HG02840 (cell line): ENCODE measurements at regions not wholly inside any gene's neighbourhood (a gene's known extent, or its start where the extent isn't known, plus 50 kb on each side); places are given as distances from the start of the nearest gene placed in this dataset.

Experiments used
- ATAC-seq: cut with Tn5 transposase; IDR thresholded peaks from one replicate; pipeline ENCODE4 v1.9.1; 2021; ENCODE audit warnings: mild to moderate bottlenecking, moderate library complexity, moderate number of reproducible peaks; ENCODE audit not compliant: unreplicated experiment, low FRiP score

DNA sequence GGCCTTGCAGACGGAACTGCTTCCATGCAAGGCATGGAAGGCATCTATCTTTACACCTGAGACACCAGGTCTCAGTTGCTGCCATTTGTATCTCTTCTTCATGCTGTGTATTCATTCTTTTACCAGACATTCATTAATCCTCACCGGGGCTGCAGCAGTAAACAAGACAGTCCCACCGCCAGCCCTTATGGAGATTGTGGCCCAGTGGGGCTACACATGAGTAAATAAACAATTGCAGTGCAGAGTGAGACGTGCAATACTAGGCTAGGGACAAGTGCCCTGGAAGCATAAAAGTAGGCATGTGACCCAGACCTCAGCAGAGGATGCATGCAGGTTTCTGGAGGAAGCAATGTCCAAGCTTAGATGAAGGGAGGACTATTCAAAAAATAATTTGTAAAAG is 497.6 kb upstream of the KLHL29 start:
- no peak for ATAC-seq

DNA sequence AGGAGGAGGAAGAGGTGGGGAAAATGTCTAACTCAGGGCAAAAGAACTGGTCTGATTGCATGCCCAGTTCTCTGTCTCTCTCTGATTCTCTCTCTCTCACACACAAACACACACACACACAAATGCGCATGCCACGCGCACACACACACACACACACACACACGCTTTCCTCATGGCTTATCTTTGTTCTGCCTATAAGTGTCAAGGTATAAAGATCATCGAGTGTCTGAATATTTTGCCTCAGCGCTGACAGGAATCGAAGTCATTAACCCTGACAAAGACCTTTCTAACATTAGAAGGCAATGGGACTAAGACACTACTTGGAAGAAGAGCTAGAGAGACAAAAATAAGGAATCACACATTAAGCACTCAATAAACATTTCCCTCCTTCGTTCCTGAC is 497.1 kb upstream of the KLHL29 start:
- no peak for ATAC-seq

DNA sequence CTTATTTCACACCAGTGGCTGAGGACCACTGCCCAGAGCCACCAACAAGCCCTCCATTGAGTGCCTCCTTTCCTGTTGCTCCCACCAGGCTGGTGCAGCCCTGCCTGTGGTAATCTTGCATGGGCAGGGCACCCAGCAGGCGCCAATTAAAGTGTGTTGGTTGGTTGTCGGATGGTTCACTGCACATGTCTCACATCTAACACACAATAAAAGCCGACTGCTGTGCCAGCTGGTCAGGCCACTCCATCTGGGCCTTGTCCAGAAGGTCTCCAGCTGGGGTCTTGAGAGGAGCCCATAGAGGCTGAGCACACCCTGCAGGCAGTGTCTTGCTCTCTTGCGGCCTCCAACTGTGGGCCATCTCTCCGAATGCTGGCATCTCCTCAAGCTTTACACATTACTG is 494.8 kb upstream of the KLHL29 start:
- no peak for ATAC-seq

DNA sequence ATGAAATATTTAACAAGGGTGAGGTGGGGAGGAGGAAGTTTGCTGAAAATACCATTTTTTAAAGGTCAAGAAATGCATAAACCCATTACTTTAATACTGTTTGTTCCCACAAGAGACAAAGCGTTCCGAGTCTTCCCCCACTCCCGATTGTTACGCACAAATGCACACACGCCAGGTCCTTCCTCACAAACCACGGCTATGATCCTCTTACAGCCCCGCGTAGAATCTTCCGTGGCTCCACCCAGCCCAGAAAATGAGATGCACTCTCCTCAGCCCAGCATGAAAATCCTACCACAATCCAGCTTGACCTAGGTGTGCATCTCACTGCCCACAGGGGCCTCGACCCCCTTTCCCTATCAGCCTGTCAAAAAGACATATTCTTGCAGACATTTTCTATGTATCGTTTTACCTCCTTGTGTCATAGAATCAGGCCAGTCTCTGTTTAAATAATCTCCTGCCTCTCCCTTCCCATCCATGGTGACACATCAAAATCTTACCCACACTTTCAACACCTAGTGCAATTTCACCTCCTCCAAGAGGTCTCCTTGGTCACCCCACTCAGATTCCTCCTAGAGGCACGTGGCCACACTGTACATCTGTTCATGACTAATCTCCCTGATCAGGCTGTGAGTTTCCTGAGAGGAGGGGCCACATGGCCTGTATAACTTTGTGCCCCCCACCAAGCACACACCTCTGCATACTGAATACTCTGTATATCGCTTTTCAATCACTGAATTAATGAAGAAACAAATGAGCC is 491.0 kb upstream of the KLHL29 start:
- no peak for ATAC-seq

DNA sequence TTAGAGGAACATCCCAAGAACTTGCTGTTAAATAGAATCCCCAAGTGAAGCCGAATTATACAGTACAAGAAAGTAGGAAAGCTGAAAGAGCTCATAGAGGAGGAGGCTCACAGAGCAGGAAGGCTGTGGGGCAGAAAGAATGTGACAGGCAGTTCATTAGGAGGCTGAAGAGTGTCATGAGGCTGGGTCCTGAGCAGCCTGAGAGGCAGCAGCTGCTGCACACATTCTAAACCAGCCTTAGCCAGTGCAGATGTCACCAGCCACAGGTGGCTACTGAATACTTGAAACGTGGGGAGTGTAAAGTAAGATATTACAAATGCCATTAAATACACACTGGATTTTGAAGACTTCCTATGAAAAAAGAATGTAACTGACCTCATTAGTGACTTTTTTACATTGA is 490.2 kb upstream of the KLHL29 start:
- ATAC-seq = no peak

DNA sequence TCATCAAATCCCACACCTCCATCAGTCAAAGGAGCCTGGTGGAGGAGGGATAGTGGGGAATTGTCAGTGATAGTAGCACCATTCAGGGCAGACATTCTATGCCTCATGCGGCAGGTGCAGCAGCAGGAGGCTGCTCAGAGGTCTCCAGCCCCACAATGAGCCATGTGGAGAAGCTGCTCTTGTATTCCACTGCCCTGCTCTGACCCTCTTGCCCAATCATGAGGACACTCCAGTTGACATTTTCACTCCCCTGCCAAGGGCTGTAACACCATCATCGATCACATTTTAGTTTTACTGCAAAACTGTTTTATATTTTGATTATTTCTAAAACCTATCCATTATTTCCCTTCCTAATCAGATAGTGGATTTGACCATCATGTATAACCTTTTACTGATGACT is 487.6 kb upstream of the KLHL29 start:
- no peak for ATAC-seq

DNA sequence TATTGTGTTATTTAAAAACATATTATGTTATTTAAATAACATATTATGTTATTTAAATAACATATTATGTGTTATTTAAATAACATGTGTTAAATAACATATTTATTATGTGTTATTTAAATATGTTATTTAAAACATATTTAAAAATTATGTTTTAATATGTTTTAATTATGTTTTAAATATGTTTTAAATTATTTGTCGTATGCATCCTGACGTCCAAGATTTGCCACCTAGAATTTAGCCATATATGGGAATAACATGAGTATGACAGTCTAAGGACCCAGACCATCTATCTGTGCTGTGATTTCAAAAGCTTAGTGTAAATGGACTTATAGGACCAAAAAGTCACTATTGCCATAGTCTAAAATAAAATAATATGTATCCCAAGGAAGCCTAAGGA is 484.3 kb upstream of the KLHL29 start:
- ATAC-seq = no peak

DNA sequence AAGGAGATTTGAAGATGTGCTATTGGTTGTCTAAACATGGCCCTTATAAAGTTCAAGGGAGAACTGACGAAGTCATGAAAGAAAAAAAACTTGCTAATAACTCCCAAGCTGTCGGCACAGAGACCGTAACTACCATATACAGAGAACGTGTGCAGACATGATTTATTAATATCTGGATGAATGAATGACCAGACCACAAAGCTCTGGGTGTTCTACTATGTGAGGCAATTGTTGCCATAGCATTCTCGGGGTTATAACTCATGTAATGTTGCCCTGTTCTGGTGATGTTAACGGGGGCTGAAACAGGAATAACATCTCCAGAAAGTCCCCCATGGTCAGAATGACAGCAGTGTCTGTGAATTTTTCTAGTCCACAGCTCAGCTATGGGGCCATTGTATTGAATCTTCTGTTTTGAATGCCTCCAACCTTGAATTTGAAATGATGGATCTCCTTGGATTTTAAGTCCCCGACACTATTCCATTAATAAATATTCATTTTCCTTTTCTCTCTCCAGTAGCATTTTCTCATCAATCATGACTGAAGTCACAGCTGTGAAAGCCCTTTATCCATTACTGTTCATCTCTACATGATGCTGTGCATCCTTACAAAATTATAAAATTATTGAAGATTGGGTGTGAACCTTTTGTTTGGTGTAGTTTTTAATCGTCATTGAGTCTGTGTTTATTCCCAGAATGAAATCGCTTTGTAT is 483.4 kb upstream of the KLHL29 start:
- no peak for ATAC-seq

DNA sequence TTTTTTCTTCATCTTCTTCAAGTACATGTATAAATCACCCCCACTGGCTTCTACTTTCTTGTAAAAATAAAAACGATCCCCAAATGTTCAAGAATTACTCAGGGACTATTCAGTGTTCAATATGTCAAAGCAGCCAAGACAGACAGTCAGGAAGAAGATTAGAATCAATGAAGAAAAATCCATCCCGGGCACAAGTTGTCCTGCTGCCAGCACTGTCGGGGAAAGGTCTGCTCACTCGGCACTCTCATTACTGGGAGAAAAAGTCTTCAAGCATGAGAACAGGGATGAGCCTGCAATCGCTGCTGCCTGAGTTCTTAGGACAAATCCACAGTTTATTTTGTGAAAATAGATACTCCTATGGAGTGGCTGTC is 482.8 kb upstream of the KLHL29 start:
- ATAC-seq = no peak

DNA sequence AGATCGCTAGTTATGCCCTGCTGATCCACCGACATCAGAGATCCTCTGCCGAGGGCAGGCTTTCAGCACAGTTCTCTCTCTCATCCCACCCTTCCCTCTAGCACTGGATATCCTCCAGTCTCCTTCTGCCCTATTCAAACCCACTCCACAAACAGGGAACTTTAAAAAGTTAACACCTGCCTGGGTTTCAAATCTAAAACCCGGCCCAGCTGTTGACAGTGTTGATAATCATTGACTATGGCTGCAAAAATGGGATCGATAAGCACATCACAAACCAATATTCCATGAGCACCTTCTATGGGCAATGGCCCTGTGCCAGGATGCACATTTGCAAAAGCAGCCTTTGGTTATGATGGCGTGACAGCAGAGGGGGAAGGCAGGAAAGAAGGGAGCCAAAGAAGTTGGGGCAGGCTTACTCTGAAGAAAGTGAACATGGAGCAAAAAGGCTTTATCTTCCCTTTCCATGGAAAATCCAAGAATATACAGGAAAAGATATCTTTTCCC is 482.3 kb upstream of the KLHL29 start:
- ATAC-seq = no peak

DNA sequence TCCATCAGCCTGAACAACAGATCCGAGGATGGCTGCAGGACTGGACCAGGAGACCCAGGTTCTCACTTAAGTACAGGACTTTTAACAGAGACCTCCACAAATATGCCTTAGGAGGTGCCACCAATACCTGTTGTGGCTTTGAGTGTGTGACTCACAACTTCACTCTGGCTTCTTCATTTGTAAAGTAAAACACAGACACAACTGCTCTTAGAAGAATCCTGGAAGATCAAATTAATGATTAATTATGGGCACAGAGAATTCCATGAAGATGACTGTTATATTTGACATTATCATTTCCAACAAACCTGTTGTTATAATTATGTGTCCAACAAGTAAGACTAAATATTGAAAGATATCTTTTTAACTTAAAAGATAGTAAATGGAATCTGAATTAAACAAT is 481.4 kb upstream of the KLHL29 start:
- no peak for ATAC-seq

DNA sequence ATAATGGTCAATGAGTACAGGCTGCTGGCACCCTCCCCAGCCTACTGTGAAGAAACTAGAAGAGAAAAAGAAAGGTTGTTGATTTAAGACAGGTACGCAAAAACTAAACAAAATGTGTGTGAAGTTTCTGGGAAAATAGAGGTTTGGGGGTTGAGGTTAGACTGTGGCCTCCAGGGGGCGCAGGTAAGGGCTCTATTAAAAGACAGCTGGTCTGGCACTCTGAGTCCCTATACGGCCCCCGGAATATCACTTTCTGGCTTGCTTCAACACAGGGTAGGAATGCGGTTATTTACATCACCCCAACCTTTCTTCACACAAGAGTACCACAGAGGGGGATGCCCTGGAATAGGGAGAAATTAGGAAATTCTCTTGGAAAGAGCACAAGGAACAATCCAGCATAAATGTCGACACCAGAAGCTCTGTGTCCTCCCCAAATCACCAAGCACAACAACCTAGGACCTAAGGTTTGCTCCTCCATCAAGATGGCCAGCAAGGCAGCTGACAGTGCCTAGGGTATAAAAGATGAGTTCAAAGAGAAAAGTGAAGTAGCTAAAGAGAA is 480.8 kb upstream of the KLHL29 start:
- no peak for ATAC-seq

DNA sequence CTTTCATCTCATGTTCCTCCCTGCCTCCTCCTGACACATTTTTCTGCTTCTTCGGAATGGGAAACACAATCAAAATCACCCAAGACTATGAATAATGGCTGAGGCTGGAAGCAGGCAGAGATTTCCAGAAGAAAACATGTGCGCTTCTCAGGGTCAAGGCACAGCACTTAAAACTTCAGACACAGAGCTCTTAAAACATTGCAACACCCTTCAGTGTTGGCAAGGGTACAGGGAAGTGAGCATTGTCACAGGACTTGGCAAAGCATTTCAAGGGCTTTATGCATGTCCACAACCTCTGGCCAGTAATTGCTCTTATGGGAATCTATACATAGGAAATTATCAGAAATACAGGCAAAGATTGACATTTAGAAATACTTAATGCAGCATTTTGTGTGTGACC is 477.6 kb upstream of the KLHL29 start:
- ATAC-seq = no peak

DNA sequence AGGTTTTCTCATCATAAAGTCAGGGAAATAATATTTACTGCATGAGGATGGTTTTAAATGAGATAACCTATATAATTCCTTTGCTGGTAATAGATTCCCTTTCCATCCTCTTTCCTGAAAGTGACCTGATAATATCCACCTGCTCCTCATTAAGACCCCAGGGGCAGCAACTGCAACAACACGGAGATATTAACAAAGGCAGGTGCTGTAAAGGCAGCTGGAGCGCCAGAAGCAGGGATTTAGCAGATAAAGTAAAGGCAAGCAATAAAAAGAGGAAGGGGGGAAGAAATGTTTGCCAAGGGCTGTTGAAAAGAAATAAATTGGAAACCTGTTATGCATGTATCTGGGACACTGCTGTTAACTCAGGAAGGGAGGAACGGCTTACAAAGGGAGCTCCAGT is 472.6 kb upstream of the KLHL29 start:
- ATAC-seq = no peak

DNA sequence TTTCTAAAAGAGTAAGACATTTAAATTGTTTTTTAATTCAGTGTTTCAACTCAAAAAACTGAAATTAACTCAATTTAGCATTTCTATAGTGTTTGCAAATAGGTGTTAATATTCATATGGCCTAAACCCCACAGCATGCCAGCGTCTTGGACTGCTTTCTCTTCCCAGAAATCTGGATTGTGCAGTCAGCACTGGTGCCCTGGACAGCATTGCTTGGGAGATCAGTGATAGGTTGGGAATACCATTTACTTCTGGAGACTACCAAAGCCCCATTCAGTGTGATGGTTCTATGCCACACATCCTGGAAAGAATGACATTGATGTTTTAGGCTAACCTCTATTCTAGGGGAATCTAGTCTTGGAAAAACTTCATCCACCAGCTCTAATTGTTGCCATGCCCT is 455.0 kb upstream of the KLHL29 start:
- no peak for ATAC-seq

DNA sequence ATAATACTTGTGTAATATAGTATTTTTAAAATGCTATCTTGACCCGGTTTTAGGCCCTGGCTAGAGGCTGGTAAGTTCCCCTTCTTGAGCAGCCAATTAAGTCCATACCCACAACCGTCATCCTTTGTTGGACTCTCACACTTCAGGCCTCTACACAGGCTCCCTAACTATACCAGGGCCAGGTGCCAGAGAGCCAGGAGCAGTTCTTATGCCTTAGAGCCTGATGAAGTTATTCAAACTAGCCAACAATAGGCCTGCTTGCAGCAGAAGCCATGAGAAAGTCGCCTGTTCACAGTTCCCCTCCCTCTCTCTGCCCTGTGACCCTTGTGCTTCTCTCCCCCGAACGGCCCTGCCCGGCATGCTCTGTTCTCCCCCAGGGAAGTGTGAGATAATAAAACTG is 454.2 kb upstream of the KLHL29 start:
- no peak for ATAC-seq

DNA sequence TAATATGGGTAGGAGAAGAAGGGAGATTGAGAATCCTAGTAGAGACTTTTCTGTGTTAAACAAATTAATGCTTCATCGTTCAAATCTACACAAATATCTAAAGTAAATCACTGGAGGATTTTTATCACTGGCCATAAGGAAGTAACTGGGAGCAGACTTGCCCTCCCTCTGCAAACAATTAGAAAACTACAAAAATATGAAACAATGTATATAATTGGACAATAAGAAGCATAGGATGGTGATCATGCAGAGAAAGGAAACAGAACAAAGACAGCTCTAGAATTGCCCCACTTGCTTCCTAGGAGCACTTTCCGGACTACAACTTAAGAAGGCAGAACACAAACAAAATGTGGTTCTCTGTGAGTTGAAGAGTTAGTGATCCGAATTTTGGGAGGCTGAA is 452.7 kb upstream of the KLHL29 start:
- no peak for ATAC-seq

DNA sequence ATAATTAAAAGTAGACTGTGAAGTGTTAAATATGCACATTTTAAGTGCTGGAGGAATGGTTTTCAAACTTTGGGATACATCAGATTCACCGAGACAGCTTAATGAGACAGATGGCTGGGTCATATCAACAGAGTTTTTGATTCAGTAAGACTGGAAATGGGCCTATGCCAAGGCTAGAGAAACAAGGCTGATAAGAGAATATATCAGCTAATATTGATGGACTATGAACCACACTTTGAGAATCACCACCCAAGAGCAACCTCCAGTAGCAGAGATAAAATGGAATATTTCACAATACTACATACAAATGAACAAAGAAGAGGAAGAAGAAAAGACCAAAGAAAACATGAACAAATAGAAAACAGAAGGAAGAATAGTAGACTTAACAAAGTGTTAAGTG is 450.2 kb upstream of the KLHL29 start:
- ATAC-seq = no peak

DNA sequence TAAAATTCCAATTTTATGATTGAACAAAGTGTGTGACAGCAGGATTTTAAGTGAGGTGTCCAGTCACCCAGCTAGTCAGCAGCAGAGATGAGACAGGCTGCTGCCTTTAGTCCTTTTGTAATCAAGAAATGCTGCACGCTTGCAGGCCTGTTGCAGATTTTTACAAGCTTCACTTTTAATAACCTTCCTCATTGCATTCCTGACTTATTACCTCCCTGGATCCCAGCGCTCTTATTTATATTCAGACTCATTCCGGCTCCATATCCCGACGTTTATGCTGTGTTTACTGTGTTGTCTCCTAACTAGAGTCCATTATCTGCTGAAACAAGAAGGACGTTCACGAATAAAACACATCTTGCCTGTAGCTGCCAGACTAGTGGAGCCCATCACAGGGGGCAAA is 442.5 kb upstream of the KLHL29 start:
- no peak for ATAC-seq

DNA sequence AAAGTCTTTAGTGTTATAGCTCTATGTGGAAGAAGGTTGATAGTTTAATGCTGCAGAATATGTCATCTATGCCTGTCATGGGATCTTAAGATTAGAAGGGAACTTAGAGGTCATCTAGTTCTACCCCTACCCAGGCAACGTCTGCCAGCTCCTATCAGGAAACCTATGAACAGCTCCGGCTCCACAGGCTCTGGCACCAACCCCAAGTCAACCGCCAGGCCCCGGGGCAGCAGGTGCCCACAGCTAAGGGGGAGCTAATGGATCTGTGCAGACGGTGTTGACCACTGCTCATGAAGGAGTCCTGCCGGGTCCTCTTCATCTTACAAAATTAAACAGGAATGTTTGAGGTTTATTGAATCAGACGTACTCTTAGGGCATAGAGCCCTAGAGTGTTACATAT is 440.8 kb upstream of the KLHL29 start:
- no peak for ATAC-seq

DNA sequence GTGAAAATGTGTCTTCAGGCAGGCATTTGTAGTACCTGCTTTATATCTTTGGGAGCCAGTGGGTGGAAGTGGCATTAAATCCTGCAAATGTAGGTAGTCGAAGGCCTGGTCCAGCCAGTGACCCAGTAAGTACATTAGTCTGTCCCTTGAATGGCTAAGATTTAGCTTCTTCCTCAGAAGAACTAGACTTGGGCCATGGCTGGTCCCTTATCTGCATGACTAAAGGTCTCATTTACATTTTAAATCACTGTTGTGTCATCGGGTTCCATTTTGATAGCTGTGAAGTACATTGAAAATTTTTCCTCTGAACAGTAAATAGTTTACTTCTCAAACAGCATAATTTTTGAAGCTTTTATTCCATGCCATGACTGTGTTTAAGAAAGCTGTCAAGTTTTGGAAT is 438.4 kb upstream of the KLHL29 start:
- ATAC-seq = no peak

DNA sequence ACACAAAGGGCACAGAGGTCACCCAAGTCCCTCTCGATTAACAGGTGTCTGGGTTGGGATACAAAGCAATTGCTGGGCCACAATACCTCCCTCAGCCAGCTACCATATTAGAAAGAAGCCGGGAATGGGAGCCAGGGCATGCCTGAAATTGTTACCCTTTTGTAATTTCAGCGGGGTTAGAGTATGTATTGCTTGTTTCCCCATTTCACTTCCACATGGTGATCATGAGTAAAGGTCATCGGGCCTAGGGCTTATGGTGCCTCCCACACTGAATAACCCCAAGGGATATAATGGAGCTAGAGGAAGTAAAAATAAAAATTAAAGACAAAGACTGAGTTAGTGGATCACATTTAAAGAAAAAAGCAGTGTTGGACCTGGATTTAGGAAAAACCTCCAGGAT is 437.2 kb upstream of the KLHL29 start:
- no peak for ATAC-seq
